ENCODE measurements at regions not wholly inside any gene's neighbourhood (a gene's known extent, or its start where the extent isn't known, plus 50 kb on each side); places are given as distances from the start of the nearest gene placed in this dataset.
A peak's percentile ranks its signal among the peaks of the same experiment; 100 is the strongest.
"Not testable (repeated sequence)": the region's sequence is repeated elsewhere in the genome, so short reads cannot be mapped to it uniquely, and the experiment has no call there.

DNA sequence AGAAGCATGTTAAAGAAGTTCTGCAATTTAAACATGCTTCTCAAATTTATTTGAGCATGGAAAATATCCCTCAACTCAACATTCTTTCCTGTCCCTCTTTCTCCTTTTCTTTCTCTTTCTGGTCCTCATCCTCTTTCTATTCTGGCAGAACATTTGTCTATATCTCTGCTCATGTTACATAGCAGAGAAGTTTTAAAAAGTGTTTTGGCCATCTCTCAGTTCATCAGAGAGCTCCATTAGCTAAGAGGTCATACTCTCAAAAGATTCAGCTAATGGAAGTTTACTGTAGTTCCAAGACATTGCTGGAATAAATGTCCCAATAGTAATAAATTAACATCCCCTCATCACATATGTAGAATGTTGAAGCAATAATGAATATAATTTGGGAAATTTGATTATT lies 53.5 kb downstream of the XCL2 start:
- DNase-seq: no peak

DNA sequence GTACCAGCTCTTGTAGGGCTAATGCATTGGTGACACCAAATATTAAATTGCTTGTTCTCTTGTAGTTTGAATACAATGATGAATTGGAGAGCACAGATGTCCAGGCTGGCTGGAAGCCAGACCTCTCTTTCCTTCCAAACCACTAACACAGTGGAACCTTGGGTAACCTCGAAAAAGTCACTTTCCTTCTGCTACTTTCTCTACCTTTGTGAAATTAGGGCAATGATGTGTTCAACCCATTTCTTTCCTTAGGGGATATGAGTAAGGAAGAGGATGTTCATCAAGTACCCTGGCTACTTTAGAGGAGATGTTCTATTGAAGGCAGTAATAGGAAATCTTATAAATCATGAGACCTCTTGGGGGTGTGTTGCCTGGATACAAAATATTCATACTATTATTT lies 55.7 kb downstream of the XCL2 start:
- DNase-seq: peak; percentile 27

DNA sequence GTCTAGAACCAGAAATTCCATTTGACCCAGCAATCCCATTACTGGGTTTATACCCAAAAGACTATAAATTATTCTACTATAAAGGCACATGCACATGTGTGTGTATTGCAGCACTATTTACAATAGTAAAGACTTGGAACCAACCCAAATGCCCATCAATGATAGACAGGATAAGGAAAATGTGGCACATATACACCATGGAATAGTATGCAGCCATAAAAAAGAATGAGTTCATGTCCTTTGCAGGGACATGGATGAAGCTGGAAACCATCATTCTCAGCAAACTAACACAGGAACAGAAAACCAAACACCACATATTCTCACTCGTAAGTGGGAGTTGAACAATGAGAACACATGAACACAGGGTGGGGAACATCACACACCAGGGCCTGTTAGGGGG lies 57.0 kb downstream of the XCL2 start:
- not testable (repeated sequence) for DNase-seq

DNA sequence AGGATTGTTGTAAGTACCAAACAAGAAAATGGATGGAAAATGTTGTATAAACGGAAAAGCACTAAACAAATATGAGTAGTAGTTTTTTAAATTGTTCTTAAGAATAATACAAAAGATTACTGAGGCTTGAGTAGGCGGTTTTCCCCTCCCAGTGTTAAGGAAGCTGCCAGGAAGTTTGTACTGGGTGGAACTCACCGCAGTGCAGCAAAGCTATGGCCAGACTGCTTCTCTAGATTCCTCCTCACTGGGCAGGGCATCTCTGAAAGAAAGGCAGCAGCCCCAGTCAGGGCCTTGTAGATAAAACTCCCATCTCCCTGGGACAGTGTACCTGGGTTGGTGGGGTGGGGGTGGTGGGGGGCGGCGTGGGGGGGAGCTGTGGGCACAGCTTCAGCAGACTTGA lies 58.7 kb downstream of the XCL2 start:
- DNase-seq: no peak

DNA sequence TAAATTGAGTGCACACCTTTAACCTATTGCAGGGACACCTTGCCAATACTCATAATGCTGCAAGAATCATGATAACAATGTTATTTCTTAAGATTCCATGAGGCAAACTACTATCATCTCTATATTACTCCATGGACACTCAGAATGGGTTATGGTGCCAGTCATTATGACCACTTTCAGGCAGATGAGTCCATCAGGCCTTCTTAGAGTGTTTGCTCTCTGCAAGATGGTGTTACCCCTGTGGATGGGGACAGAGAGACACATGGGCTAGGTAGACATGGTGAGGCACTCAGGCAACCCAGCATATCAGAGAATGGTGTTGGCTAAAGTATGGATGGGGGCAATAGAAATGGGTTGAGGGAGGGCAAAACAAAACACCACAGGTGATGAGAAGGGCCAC lies 59.7 kb downstream of the XCL2 start:
- DNase-seq: no peak

DNA sequence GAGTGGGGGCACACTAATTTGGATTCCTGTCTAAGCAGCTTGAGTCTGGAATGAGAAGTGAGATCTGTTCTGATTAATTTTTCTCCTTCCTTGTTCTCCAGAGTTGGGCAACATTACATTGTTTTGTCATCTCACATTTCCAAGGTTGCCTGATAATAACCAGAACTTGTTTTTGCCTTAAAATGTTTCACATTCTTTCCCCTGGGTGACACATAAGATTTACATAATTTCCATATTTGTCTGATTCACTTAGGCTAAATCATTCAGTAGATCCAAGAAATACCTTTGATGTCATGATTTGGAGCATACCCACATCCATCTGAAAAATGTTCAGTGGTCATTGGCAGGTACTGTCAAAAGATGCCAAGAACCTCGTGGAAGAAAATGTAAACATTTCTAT lies 60.3 kb downstream of the XCL2 start:
- DNase-seq: no peak

DNA sequence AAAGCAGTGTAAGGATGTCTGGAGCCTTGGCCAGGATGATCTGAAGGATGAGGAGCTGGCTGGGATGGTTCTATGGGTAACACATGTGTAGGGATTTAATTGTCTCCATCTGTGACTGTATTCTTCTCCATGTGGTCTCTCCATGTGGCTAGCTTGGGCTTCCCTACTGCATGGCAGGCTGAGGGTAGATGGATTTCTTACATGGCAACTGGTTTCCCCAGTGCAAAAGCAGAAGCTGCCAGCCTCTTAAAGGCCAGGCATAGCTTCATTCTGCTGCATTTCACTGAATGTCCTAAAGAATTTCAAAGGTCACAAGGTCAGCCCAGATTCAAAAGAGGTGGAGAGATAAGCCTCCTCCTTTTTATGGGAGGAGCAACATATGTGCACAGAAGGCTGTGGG lies 61.7 kb downstream of the XCL2 start:
- no peak for DNase-seq

DNA sequence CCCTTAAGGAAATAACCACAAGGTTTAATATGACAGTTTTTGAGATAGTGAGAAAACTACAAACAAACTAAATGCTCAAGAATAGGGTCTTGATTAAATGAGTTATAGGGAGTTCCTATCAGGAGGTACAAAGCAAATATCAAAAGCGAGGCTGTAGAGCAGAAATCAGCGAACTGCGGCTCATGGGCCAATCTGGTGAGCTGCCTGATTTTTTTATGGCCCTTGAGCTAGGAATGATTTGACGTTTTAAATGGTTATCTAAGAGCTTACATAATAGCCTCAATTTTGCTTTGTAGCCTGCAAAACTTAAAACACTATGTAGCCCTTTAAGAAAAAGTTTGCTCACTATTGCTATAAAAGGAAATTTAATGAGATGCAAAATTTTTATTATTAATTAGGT lies 62.2 kb downstream of the XCL2 start:
- no peak for DNase-seq

DNA sequence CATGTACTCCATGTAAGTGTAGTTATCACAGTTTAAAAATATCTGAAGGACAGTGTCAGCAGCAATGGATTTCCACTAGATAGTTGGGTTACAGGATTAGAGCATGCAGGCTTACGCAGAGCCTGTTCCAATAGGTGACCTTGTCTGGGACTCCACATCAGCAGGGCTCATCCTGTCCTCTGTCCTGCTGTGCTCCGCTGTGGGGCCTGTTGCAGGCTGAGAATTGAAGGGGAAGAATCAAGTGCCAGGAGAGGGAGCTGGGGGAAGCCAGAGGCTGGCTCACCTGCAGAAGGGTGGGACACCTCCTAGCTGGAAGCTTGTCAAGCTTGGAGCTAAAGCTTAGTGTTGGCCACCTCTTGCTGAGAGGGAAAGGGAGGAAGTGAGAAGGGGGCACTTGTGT lies 62.8 kb downstream of the XCL2 start:
- no peak for DNase-seq

DNA sequence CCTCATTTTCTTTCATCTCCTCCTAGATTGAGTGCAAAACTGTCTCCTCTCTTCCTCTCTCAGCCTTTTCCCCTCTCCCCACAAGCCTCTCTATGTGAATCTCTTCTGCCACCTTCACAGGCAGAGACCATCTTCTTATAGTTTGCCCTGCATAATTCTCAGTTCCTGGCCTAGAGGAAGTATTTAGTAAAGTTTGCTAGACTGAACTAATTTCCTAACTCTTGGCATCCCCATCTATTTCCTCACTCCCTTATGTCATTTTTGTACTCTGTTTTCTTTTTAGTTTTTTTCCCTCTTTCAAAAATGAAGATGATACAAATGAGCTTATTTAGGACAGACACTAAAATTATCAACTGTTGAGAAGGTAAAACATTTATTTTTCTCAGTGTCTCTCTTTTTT lies 66.0 kb downstream of the XCL2 start:
- DNase-seq: no peak

DNA sequence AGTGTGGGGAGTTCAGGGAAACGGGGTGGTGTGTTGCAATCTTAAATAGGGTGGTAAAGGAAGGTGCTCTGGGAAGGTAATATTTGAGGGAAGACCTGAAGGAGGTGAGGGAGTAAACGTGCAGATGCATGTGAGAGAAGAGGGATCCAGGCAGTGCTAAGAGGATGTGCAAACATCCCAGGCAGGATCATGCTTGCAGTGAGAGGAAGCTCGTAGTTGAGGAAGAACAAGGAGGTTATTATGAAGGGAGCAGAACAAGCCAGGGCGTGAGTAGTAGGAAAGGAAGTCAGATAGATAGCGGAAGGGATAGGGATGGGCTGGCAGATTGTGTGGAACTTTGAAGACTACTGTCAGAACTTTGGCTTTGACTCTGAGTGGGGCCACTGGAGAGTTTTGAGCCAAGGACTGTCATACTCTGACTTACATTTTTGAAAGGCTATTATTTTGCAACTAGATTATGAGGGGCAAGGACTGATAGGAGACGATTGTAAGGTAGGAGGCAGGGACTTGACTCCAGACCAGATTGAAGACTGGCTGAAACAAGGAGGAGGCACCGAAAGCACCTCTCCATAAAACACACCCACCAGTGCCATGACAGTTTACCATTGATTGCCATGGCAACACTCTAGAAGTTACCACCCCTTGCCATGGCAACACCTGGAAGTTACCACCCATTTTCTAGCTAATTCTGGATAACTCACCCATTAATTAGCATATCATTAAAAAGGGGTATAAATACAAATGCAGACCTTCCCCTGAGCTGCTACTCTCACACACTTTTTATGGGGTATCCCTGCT lies 67.0 kb downstream of the XCL2 start:
- DNase-seq: no peak

DNA sequence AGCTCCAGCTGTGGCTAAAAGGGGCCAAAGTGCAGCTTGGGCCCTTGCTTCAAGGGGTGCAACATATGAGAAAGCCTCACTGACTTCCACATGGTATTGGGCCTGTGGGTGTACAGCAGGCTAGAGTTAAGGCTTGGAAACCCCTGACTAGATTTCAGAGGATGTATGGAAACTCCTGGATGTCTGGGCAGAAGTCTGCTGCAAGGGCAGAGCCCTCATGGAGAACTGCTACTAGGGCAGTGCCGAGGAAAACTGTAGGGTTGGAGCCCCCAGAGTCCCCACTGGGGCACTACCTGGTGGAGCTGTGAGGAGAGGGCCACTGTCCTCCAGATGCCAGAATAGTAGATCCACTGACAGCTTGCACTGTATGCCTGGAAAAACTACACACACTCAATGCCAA lies 69.5 kb downstream of the XCL2 start:
- DNase-seq: no peak

DNA sequence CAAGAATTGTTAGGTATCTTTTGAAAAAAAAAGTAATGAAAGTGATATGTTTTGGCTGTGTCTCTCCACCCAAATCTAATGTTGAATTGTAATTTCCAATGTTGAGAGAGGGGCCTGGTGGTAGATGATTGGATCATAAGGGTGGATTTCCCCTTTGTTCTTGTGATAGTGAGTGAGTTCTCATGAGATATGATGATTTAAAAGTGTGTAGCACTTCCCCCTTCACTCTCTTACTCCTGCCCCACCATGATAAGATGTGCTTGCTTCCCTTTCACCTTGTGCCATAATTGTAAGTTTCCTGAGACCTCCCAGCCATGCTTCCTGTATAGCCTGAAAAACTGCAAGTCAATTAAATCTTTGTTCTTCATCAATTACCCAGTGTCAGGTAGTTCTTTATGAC lies 70.7 kb downstream of the XCL2 start:
- no peak for DNase-seq

DNA sequence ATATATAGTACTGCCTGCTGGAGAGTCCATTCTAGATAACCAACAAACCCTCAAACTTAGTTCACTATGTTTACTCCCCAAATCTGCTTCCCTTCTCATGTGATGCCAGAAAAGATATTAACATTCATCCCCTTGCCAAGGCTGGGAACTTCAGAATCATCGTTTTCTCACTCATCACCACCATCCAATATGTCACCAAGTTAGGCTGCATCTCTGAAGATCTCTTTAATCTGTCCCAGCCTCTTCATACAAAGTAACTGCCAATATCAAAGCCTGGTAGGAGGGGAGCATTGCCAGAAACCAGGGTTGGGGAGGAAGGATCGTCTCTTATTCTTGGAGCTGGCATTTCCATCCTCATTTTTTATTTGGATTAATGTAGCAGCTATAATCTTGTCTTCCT lies 71.6 kb downstream of the XCL2 start:
- no peak for DNase-seq

DNA sequence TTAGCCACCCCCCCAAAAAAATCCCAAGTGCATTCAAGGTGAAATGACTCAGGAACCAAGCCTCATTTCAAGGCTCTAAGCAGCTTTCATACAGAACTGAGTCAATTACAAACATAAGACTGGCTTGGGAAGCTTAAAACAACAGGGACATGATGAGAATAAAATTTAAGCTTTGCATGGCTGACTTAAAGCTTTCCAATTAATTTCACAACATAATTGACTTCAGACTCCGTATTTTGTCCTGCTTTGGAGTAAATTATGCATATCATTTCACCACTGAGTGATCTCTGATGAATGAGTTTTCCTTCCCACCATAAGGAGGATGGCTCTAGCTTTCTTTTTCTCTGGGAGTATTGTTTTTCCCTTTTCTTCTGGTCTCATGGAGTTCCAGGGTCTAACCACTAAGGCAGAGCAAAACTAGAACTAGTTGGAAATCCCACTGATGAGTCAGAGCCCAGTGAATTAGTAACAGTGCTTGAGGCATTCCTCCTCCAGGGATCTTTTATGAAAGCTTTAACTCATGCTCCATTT lies 72.8 kb downstream of the XCL2 start:
- peak; percentile 13 for DNase-seq

DNA sequence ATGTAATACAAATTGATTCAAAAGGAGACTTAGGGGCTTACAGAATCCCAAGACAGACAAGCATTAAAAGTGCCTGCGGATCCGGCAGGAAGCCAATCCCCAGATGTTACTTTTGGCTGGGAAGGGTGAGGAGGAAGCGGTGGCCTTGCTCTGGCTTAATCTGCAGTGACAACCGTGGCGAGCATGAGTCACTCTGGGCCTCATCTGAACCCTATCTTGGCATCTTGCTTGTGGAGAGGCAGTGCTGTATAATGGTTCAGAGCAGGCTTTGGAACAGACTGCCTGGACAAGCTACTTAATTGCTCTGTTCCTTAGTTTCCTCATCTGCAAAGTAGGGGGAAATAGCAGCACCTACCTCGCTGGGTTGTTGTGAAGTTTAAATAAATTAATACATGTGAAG lies 74.1 kb downstream of the XCL2 start:
- no peak for DNase-seq

DNA sequence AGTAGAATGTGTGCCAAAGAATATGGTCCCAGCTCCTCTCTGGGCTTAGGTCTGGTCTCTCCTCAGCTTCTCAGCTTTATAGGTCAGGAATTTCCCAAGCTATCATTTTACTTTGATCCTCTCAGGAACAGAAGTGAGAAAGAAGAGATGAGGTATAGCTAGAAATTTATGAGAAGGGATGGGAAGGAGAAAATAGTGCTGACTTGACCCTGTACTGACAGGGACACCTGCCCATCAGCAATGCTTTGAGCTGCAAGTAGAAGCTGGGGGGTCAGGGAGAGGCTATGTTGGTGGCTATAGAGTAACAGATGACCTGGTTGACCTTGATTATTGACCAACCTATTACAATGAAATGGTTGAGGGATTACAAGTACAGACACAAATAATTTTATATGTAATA lies 75.0 kb downstream of the XCL2 start:
- DNase-seq: no peak

DNA sequence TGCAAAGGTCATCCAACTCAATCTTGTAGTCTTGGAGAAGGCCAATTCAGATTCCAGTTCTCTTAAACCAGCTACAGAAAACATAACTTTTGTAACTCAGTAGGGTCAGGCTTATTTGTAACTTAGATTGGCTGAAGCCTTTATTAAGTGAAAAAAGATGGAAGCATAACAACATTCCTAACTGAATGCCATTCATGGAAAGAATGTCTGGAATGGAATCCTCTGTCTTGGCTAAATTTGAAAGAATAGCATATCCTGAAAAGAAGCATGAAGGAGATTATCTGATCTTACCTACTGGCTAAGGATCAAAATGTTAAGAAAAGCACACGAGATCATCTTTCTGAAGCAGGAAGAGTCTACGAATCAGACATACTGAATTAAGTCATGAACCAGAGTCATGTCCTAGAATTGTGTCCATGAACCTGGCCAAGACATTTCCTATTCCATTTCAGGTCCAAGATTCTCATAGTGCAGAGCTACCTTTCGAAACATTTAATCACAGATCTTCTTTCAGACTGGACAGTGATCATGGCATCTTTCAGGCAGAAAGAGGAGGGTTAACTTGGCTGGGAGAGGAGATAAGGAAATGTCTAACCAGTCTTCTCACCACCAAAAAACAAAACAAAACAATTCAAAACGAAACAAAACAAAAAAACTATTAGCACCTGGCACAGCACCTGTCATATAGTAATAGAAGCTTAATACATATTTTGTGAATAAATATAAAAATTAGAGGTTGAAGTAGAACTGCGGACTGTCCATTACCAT lies 75.6 kb downstream of the XCL2 start:
- no peak for DNase-seq

DNA sequence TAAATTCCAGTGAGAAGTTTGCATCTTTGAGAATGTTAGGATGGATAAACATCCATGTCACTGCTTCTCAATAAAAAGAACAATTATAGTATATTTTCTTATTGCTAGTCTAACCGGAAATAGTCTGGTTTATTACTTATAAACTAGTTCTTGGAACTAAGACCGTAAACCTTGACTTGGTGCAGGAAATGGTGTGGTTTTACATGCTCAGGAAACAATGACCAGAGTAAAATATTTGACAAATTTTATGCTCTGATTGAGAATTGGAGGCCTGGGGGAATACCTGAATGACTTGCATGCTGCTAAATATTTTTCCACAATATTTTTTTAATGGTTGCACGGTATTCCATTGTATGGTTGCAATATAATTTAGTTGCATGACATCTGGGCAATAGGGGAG lies 76.3 kb downstream of the XCL2 start:
- no peak for DNase-seq

DNA sequence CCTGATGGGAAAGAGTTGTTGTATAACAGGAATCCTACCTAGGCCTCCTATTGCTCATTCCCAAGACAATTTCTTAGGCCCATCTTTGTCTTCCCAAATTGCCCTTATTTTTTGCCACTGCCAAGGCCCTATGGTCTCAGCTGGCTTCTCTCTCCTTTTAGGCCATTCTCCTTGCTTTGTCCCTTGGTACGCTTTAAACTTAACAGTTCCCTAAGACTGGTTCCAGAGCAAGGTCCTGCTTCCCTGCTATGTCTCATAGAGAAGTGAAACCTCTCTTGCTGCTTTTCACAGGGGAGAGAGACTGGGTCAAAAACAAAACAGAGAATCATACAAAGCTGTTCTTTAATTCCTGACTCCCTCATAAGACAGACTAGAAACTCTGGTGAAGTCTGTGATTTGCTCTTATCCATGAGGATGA lies 77.1 kb downstream of the XCL2 start:
- no peak for DNase-seq

DNA sequence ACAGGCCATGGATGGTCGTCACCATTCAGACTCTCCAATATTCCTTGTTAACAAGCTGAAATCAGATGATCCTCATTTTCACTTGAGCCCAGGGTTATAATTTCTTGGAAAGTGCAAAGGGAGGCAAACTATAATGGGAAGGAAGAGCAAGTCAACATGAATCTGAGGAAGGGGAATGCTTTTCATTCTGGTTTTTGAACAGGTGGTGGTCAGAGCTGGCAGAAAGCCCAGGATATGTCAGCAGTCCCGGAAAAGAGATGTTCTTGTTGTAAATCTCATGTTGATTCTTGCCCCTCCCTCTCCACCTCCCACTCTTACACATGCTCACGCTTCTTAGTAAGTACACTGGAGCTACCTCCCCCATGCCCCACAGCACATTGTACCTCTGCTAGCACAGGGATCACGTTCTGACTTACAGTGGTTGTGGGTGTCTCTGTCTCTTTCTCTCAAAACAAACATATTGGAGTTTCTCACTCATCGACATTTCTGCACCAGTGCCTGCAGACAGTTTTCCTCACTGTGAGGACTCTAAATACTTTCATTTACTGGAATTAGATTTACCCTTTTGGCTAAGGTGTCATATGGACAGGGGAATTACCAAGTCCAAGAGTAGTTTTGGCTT lies 77.6 kb downstream of the XCL2 start:
- DNase-seq: peak; percentile 85

DNA sequence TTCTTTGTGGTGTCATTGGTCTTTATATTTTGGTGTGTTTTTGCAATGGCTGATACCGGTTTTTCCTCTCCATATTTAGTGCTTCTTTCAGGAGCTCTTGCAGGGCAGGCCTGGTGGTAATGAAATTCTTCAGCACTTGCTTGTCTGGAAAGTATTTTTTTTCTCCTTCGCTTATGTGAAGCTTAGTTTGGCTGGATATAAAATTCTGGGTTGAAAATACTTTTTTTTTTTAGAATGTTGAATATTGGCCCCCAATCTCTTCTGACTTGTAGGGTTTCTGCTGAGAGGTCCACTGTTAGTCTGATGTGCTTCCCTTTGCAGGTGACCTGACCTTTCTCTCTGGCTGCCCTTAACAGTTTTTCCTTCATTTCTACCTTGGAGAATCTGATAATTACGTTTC lies 82.7 kb downstream of the XCL2 start:
- DNase-seq: not testable (repeated sequence)

DNA sequence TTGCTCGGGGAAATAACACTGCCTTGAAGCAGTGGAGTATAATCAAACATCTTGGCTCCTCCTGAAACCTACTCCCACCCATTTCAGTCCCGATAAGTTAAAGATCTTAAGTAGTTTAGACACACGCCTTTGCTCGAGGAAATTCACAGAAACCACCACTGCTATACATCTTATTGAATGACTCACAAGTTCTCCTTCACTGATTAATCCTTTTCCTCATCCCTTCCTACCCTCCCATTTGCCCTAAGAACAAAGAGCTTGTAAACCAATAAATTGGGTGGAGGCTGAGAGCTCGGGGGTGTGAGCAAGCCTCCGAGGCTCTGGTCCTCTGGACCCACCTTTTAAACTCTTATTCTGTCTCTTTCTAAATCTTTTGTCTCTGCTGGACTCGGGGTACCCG lies 86.5 kb downstream of the XCL2 start:
- not testable (repeated sequence) for DNase-seq

DNA sequence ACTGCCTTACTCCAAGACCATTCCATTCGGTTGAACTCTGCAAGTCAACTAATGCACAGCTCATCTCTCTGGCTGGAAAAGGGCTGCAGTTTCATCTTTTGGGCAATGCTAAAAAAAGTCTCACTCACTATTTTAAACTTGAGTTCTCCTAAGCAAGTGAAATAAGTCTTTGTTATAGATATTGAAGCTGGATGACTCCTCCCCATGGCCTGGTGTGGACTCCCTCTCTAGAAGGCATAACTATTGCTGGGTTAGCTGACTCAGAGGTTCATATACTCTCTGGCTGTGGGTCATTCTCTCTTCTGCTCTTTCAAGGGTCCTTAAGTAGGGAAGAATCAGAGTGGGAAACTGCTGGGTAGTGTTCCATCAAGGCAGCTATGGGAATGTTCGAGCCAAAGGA lies 88.0 kb downstream of the XCL2 start:
- DNase-seq: no peak
